ENCODE measurements at regions not wholly inside any gene's neighbourhood (a gene's known extent, or its start where the extent isn't known, plus 50 kb on each side); places are given as distances from the start of the nearest gene placed in this dataset.

- TF ChIP-seq EZH2phosphoT487 (IDR thresholded peaks at IDR 0.05; ENCODE audit: borderline replicate concordance, low read length) (no peak), CTCF (IDR thresholded peaks at IDR 0.05; ENCODE audit: low read depth, low read length, poor library complexity, severe bottlenecking) (no peak)
- Histone ChIP-seq H3K9me3 (ENCODE audit: control insufficient read depth, insufficient read depth, low read length) (no peaks in the 10 kb centered on the region), H3K27me3 (ENCODE audit: control insufficient read depth, low read length) (no peaks in the 10 kb centered on the region), H3F3A (ENCODE audit: control insufficient read depth, insufficient read depth) (no peaks in the 10 kb centered on the region), H3K9me2 (replicated peaks; ENCODE audit: control insufficient read depth, low read length) (no peaks in the 10 kb centered on the region), H3K4me1 (ENCODE audit: control insufficient read depth, low read length) (no peaks in the 10 kb centered on the region), H3K27ac (ENCODE audit: low read depth, low read length) (no peak overlapping the region), H3K4me2 (ENCODE audit: low read length) (no peak overlapping the region), H4K20me1 (ENCODE audit: control insufficient read depth, insufficient read depth, low read depth, low read length) (no peaks in the 10 kb centered on the region), H3K36me3 (ENCODE audit: control insufficient read depth, low read length) (no peaks in the 10 kb centered on the region), H3K4me3 (ENCODE audit: low read length) (no peak overlapping the region), H3K79me2 (ENCODE audit: control insufficient read depth, low read length) (no peaks in the 10 kb centered on the region)
These were observed 284.0 kb downstream of the RPS6KC1 start for GRCh38 chr1:213335084-213335483.

- no peaks in the 10 kb centered on the region for H3K9me2 ChIP-seq (replicated peaks; ENCODE audit: control insufficient read depth, low read length)
- H3F3A ChIP-seq (ENCODE audit: control insufficient read depth, insufficient read depth): no peaks in the 10 kb centered on the region
- no peaks in the 10 kb centered on the region for H4K20me1 ChIP-seq (ENCODE audit: control insufficient read depth, insufficient read depth, low read depth, low read length)
- H3K4me2 ChIP-seq (ENCODE audit: low read length): no peak overlapping the region
- no peaks in the 10 kb centered on the region for H3K27me3 ChIP-seq (ENCODE audit: control insufficient read depth, low read length)
- no peak overlapping the region for H3K4me3 ChIP-seq (ENCODE audit: low read length)
- H3K4me1 ChIP-seq (ENCODE audit: control insufficient read depth, low read length): no peaks in the 10 kb centered on the region
- no peaks in the 10 kb centered on the region for H3K36me3 ChIP-seq (ENCODE audit: control insufficient read depth, low read length)
- no peaks in the 10 kb centered on the region for H3K9me3 ChIP-seq (ENCODE audit: control insufficient read depth, insufficient read depth, low read length)
- H3K79me2 ChIP-seq (ENCODE audit: control insufficient read depth, low read length): no peaks in the 10 kb centered on the region
- H3K27ac ChIP-seq (ENCODE audit: low read depth, low read length): no peak overlapping the region
- TF ChIP-seq CTCF (IDR thresholded peaks at IDR 0.05; ENCODE audit: low read depth, low read length, poor library complexity, severe bottlenecking): no peak
- no peak for TF ChIP-seq EZH2phosphoT487 (IDR thresholded peaks at IDR 0.05; ENCODE audit: borderline replicate concordance, low read length)
These were observed 286.1 kb downstream of the RPS6KC1 start for GRCh38 chr1:213337025-213337678.

- H3K27me3 ChIP-seq (ENCODE audit: control insufficient read depth, low read length): no peaks in the 10 kb centered on the region
- H3K79me2 ChIP-seq (ENCODE audit: control insufficient read depth, low read length): no peaks in the 10 kb centered on the region
- no peak overlapping the region for H3K4me2 ChIP-seq (ENCODE audit: low read length)
- no peaks in the 10 kb centered on the region for H4K20me1 ChIP-seq (ENCODE audit: control insufficient read depth, insufficient read depth, low read depth, low read length)
- H3K9me2 ChIP-seq (replicated peaks; ENCODE audit: control insufficient read depth, low read length): no peaks in the 10 kb centered on the region
- H3K9me3 ChIP-seq (ENCODE audit: control insufficient read depth, insufficient read depth, low read length): no peaks in the 10 kb centered on the region
- H3K4me3 ChIP-seq (ENCODE audit: low read length): no peak overlapping the region
- no peak overlapping the region for H3K27ac ChIP-seq (ENCODE audit: low read depth, low read length)
- no peak for TF ChIP-seq CTCF (IDR thresholded peaks at IDR 0.05; ENCODE audit: low read depth, low read length, poor library complexity, severe bottlenecking)
- no peak for TF ChIP-seq EZH2phosphoT487 (IDR thresholded peaks at IDR 0.05; ENCODE audit: borderline replicate concordance, low read length)
- H3K4me1 ChIP-seq (ENCODE audit: control insufficient read depth, low read length): no peaks in the 10 kb centered on the region
- H3F3A ChIP-seq (ENCODE audit: control insufficient read depth, insufficient read depth): no peaks in the 10 kb centered on the region
- H3K36me3 ChIP-seq (ENCODE audit: control insufficient read depth, low read length): no peaks in the 10 kb centered on the region
These were observed 289.6 kb downstream of the RPS6KC1 start for GRCh38 chr1:213340593-213340992.
